ENCODE measurements at regions not wholly inside any gene's neighbourhood (a gene's known extent, or its start where the extent isn't known, plus 50 kb on each side); places are given as distances from the start of the nearest gene placed in this dataset.
"Not testable (repeated sequence)": the region's sequence is repeated elsewhere in the genome, so short reads cannot be mapped to it uniquely, and the experiment has no call there.

DNA sequence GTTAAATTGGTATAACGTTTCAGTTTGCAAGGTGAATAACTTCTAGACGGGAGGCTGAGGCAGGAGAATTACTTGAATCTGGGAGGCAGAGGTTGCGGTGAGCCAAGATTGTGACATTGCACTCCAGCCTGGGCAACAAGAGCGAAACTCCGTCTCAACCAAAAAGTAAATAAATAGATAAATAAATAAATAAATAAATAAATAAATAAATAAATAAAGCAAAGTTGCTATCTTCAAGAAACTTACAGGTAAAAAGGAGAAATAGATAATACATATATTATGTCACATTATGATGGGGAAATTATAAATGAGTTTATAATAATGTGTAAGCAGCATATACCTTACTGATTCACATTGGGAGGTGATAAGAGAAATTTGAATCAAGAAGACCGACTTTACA is 1966.0 kb downstream of the PCDH7 start:
- no peak for DNase-seq

- no peak for DNase-seq
These were observed 1969.3 kb downstream of the PCDH7 start for GRCh38 chr4:32689518-32689917.

GRCh38 chr4:32697281-32697814 is 1977.2 kb downstream of the PCDH7 start:
- DNase-seq, result no peak

DNA sequence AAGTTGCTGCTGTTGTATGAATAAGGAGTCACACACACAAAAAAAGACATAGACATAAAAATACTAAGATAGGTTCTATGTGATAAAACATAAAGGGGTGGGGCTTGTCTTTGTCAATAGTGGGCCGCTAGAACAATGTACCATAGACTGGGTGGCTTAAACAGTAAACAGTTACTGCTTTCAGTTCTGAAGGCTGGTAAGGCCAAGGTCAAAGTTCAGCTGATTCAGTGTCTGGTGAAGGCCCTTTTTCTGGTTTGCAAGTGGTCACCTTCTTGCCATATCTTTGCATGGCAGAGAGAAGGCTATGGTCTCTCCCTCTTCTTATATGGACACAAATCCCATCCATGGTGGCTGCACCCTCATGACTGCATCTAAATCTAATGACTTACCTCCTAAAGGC is 1980.7 kb downstream of the PCDH7 start:
- DNase-seq, result no peak

- DNase-seq, result no peak
These were observed 1986.7 kb downstream of the PCDH7 start for GRCh38 chr4:32706893-32707292.

DNA sequence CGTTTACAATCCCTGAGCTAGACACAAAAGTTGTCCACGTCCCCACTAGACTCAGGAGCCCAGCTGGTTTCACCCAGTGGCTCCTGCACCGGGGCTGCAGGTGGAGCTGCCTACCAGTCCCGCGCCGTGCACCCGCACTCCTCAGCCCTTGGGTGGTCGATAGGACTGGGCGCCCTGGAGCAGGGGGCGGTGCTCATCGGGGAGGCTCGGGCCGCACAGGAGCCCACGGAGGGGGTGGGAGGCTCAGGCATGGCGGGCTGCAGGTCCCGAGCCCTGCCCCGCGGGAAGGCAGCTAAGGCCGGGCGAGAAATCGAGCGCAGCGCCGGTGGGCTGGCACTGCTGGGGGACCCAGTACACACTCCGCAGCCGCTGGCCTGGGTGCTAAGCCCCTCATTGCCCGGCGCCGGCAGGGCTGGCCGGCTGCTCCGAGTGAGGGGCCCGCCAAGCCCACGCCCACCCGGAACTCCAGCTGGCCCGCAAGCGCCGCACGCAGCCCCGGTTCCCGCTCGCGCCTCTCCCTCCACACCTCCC is 1996.0 kb downstream of the PCDH7 start:
- not testable (repeated sequence) for DNase-seq

DNA sequence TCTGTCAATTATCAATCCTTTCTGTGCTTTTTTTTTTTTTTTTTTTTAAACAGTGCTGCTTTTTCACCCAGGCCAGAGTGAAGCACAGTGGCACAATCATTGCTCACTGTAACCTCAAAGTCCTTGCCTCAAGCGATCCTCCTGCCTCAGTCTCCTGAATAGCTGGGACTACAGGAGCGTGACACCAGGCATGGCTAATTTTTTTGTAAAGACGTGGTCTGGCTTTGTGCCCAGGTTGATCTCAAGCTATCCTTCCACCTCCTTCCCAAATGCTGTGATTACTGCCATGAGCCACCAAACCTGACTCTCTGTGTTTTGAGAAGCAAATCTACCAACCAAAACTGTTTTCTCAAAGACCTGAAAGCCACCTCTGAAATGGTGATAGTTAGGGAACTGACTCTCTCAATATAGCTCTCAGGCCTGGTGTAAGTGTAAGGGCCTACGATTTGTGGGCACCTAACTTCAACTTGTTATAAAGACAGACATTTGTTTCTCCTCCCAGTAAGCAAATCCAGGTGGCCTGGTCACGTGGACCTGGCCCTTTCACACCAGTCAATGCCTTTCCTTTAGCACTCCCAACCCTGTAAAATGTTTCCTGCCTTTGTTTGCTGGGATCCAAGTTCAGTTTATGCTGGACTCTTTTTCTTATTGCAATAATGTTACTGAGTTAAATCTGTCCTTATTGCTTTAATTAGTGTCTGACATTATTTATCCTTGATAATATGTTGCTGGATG is 2015.9 kb downstream of the PCDH7 start:
- no peak for DNase-seq

DNA sequence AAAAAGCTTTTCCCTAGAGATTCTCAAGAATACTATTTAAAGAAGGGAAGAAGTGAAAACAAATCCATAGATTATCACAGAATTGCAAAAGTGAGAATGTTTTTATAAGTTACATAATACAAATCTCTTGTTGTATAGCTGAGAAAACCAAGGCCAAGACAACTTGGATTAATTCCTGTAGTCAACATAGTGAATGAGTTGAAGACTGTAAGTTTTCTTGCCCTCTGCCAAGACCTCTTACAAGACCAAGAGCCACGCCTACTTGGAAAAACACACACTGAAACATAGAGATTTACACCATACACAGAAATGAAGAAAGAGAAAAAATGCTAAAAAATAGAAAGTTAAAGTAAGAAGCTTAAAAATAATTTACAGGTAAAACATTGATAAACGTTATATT is 2024.0 kb downstream of the PCDH7 start:
- DNase-seq, result no peak

- no peak for DNase-seq
These were observed 2025.2 kb downstream of the PCDH7 start for GRCh38 chr4:32745351-32745750.

- no peak for DNase-seq
These were observed 2027.9 kb downstream of the PCDH7 start for GRCh38 chr4:32748061-32748460.

- DNase-seq, result no peak
These were observed 2028.3 kb downstream of the PCDH7 start for GRCh38 chr4:32748498-32748897.

GRCh38 chr4:32752962-32753361 is 2032.8 kb downstream of the PCDH7 start:
- DNase-seq, result no peak

GRCh38 chr4:32768664-32769389 is 2048.7 kb downstream of the PCDH7 start:
- DNase-seq, result no peak

GRCh38 chr4:32771491-32771890 is 2051.3 kb downstream of the PCDH7 start:
- DNase-seq, result no peak

DNA sequence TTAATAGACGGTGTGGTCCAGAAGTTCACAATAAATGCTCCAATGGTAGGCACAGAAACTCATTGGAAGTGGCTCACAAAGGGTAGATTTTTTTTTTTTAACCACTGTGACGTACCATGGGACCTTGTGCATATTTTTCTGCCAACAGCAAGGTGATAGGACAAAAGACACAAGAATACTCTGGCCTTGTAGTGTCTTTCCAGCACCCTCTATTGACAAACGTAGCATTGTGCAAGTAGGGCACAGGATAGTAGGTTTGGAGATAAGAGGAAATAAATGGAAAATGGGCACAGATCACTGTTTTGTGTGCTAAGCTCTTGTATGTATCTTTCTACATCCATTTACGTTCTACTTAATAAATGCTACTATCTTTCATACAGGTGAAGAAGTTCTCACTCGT is 2054.9 kb downstream of the PCDH7 start:
- no peak for DNase-seq

GRCh38 chr4:32776435-32777203 is 2056.4 kb downstream of the PCDH7 start:
- no peak for DNase-seq

- no peak for DNase-seq
These were observed 2057.9 kb downstream of the PCDH7 start for GRCh38 chr4:32778025-32778424.

GRCh38 chr4:32778938-32779337 is 2058.8 kb downstream of the PCDH7 start:
- DNase-seq, result no peak

DNA sequence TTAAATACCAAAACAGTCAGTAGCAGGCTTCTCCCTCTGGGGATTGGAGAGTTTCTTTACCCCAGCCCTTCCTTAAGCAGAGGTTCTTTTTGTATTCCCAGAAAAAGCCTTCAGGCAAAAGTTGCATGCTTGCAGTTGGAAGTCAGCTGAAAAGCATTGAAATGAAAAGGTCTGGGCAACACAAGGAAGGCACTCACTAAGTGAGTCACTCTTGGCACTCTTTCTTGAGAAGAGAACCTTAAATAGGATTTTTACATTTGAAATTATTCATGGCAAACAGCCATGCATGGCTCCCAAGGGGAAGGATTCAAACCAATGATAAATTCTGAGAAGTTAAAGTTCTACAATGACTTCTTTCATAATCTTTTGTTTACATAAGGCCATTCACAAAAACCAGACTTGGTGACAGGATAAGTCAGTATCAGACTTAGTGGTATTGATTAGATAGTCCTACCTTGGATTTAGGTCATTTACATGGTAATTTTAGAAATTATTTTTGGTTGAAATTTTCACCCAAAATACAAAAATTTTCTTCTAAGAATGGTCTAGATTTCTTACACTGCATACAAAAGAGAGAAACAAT is 2068.9 kb downstream of the PCDH7 start:
- no peak for DNase-seq

DNA sequence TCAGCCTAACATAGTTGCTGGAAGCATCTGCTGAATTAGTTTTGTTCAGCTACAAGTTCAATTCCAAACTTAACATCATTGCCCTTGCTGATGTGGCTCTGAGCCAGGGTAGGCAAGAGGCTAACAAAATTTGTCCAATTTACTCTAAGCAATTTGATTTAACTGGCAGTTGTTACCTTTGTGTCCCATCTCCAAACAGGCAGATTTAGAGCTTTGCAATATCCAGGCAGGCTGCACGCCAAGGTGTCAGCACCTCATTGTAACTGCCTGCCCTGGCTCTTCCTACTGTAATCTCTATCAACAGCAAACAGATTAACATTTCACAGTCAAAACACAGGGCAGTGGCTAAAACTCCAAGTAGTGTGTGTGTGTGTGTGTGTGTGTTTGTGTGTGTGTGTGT is 2070.6 kb downstream of the PCDH7 start:
- DNase-seq, result no peak

DNA sequence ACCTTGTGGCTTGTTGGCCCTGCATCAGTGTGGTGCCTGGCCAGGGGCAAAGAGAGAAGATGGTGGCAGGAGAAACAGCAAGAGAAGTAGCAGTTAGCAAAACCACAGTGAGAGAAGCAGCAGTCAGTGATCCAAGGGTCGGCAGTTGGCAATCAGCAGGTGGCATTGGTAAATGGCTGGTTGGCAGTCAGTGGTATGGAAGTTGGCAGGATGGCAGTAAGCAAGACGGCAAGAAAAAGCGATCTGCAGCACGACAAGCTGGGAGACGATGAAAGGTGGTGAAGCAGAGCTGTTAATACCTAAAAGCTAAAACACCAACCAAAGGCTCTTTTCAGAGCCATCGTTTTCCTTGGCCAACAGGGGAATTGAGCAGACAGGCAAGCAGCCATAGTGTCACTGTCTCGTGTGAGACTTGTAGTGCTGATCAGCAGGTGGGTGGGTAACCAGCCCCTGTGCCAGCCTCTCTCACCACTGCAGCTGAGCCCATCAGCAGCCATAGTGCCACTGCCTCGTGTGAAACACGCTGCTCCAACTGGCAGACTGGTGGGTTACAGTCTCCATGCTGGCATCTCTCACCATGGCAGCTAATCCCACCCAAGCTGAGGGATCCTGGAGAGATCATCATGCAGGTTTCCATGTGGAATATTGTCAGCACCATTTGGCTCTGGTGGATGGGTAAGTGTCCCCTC is 2078.4 kb downstream of the PCDH7 start:
- no peak for DNase-seq

GRCh38 chr4:32824336-32824735 is 2104.2 kb downstream of the PCDH7 start:
- DNase-seq, result no peak

Measured in CD4-positive, alpha-beta T cell treated with Interleukin-17A for 1 hour (primary cell).